ENCODE measurements at regions not wholly inside any gene's neighbourhood (a gene's known extent, or its start where the extent isn't known, plus 50 kb on each side); places are given as distances from the start of the nearest gene placed in this dataset.

DNA sequence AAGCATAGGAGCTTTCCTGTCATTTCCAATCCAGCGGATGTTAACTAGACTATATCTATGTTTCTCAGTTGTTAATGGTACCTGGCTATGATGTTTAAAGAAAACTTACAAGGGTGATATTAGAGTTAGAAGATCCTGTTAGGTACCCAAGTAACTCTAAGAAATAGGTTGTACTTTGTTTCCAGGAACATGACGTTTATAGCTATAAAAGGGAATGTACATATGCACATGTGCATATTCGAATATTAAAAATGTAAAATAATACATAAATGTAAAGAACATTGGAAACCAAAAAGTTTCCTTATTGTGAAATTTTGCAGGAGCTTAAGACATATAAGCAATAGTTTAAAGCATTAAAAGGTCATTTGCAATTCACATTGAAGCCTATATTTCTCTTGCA lies 247.7 kb upstream of the EDIL3 start:
- TF ChIP-seq POLR2A (IDR thresholded peaks at IDR 0.05): no peak
- TF ChIP-seq, protein P1, sequence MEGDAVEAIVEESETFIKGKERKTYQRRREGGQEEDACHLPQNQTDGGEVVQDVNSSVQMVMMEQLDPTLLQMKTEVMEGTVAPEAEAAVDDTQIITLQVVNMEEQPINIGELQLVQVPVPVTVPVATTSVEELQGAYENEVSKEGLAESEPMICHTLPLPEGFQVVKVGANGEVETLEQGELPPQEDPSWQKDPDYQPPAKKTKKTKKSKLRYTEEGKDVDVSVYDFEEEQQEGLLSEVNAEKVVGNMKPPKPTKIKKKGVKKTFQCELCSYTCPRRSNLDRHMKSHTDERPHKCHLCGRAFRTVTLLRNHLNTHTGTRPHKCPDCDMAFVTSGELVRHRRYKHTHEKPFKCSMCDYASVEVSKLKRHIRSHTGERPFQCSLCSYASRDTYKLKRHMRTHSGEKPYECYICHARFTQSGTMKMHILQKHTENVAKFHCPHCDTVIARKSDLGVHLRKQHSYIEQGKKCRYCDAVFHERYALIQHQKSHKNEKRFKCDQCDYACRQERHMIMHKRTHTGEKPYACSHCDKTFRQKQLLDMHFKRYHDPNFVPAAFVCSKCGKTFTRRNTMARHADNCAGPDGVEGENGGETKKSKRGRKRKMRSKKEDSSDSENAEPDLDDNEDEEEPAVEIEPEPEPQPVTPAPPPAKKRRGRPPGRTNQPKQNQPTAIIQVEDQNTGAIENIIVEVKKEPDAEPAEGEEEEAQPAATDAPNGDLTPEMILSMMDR (IDR thresholded peaks at IDR 0.05): no peak
